Stomach (tissue), 4 donors: ENCODE measurements at regions not wholly inside any gene's neighbourhood (a gene's known extent, or its start where the extent isn't known, plus 50 kb on each side); places are given as distances from the start of the nearest gene placed in this dataset.

Source experiments
- POLR2AphosphoS5 ChIP-seq, 3 donors: sonication (generic); formaldehyde crosslinking; IDR thresholded peaks; one replicate each; pipeline ENCODE4 v1.6.1; 2016; ENCODE audit warnings: antibody characterized with exemption in 3 of 3
- TF ChIP-seq, protein P1 (sequence below), 7 experiments: fragments of 450-650 bp in 4 of 7; fragments of 200-600 bp in 3 of 7; sonication (generic) in 3 of 7; IDR thresholded peaks; one replicate each; pipeline ENCODE4 v1.5.1; 2016 to 2019; ENCODE audit warnings: antibody characterized with exemption in 7 of 7, control low read depth in 2 of 7, mild to moderate bottlenecking in 1 of 7

DNA sequence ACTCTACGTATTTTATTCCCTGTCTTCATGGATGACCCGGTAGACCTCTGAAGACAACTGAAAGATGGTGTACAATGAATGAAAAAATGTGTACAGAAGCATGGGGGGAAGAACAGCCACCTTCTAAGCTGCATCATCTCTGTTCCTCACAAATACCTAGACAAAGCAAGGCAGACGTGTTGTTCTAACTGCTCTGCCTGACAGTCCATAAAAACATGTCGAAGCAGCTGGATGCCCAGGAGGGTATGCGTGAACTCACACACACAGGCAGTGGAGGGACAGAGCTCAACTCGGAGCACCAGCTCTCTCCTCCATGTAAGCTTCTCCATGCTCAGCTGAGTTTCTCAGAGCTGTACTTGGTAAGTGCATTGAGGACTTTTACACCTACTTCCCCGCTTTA lies 327.4 kb downstream of the CTTN start:
- TF ChIP-seq, protein P1, sequence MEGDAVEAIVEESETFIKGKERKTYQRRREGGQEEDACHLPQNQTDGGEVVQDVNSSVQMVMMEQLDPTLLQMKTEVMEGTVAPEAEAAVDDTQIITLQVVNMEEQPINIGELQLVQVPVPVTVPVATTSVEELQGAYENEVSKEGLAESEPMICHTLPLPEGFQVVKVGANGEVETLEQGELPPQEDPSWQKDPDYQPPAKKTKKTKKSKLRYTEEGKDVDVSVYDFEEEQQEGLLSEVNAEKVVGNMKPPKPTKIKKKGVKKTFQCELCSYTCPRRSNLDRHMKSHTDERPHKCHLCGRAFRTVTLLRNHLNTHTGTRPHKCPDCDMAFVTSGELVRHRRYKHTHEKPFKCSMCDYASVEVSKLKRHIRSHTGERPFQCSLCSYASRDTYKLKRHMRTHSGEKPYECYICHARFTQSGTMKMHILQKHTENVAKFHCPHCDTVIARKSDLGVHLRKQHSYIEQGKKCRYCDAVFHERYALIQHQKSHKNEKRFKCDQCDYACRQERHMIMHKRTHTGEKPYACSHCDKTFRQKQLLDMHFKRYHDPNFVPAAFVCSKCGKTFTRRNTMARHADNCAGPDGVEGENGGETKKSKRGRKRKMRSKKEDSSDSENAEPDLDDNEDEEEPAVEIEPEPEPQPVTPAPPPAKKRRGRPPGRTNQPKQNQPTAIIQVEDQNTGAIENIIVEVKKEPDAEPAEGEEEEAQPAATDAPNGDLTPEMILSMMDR (IDR thresholded peaks at IDR 0.05): no peak
- no peak for TF ChIP-seq POLR2AphosphoS5 (IDR thresholded peaks at IDR 0.05)
